ENCODE measurements at regions not wholly inside any gene's neighbourhood (a gene's known extent, or its start where the extent isn't known, plus 50 kb on each side); places are given as distances from the start of the nearest gene placed in this dataset.

GRCh38 chr6:67634199-67634598 is 1000.9 kb upstream of the ADGRB3 start:
- no peak for DNase-seq

GRCh38 chr6:67633058-67633457 is 1002.0 kb upstream of the ADGRB3 start:
- DNase-seq: no peak

- no peak for DNase-seq
Observed at GRCh38 chr6:67630146-67630545, 1004.9 kb upstream of the ADGRB3 start.

GRCh38 chr6:67629258-67629657 is 1005.8 kb upstream of the ADGRB3 start:
- no peak for DNase-seq

GRCh38 chr6:67615796-67616195 is 1019.3 kb upstream of the ADGRB3 start:
- no peak for DNase-seq

- peak; percentile 16 for DNase-seq
Observed at GRCh38 chr6:67608099-67608749, 1026.9 kb upstream of the ADGRB3 start.

- peak; percentile 30 for DNase-seq
Observed at GRCh38 chr6:67606906-67607828, 1027.9 kb upstream of the ADGRB3 start.

- no peak for DNase-seq
Observed at GRCh38 chr6:67594366-67594765, 1040.7 kb upstream of the ADGRB3 start.

- no peak for DNase-seq
Observed at GRCh38 chr6:67593247-67593646, 1041.8 kb upstream of the ADGRB3 start.

- DNase-seq: no peak
Observed at GRCh38 chr6:67591910-67592309, 1043.2 kb upstream of the ADGRB3 start.

- no peak for DNase-seq
Observed at GRCh38 chr6:67567842-67568241, 1067.2 kb upstream of the ADGRB3 start.

- DNase-seq: no peak
Observed at GRCh38 chr6:67563671-67564070, 1071.4 kb upstream of the ADGRB3 start.

GRCh38 chr6:67560068-67560467 is 1075.0 kb upstream of the ADGRB3 start:
- no peak for DNase-seq

- DNase-seq: no peak
Observed at GRCh38 chr6:67558985-67559384, 1076.1 kb upstream of the ADGRB3 start.

GRCh38 chr6:67544851-67545452 is 1090.1 kb upstream of the ADGRB3 start:
- DNase-seq: no peak

- no peak for DNase-seq
Observed at GRCh38 chr6:67541586-67541985, 1093.5 kb upstream of the ADGRB3 start.

- no peak for DNase-seq
Observed at GRCh38 chr6:67538032-67538431, 1097.0 kb upstream of the ADGRB3 start.

GRCh38 chr6:67535946-67536345 is 1099.1 kb upstream of the ADGRB3 start:
- no peak for DNase-seq

GRCh38 chr6:67506352-67506751 is 1128.7 kb upstream of the ADGRB3 start:
- no peak for DNase-seq

GRCh38 chr6:67501755-67502154 is 1133.3 kb upstream of the ADGRB3 start:
- DNase-seq: no peak

GRCh38 chr6:67497749-67498148 is 1137.3 kb upstream of the ADGRB3 start:
- no peak for DNase-seq

GRCh38 chr6:67496191-67496590 is 1138.9 kb upstream of the ADGRB3 start:
- DNase-seq: no peak

- no peak for DNase-seq
Observed at GRCh38 chr6:67493682-67494081, 1141.4 kb upstream of the ADGRB3 start.

GRCh38 chr6:67475700-67476099 is 1159.4 kb upstream of the ADGRB3 start:
- DNase-seq: no peak
